ENCODE measurements at regions not wholly inside any gene's neighbourhood (a gene's known extent, or its start where the extent isn't known, plus 50 kb on each side); places are given as distances from the start of the nearest gene placed in this dataset.
"Not testable (repeated sequence)": the region's sequence is repeated elsewhere in the genome, so short reads cannot be mapped to it uniquely, and the experiment has no call there.

DNA sequence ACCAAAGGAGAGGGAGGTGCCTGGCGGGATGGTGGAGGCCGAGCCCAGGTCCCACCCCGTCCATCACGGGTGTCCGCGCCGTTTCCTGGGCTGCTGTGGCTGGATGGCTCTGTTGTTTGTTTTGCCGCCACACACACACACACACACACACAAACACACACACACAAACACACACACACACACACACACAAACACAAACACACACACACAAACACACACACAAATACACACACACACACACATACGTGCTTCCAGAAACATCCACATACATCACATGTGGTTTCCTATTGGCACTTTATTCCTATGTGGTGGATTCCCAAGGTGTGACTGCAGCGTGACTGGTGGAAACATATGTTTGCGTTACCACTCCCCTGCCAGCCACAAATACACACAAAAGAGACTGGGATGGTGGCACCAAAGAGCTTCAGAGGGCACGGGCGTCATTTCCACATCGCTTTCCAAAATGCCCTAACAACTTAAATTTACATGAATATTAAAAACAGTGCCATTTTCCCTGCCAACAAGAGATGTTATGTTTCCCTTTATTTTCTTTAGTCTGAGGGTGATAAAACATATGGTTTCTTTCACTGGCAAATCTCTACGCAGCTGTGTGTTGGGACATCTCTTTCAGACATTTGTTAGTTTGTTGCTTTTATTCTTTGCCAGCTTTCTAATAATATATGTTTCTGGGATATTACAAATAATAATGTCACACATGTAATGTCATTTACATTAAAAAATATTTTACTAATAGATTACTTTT lies 356.8 kb downstream of the BRD1 start:
- no peak for DNase-seq

DNA sequence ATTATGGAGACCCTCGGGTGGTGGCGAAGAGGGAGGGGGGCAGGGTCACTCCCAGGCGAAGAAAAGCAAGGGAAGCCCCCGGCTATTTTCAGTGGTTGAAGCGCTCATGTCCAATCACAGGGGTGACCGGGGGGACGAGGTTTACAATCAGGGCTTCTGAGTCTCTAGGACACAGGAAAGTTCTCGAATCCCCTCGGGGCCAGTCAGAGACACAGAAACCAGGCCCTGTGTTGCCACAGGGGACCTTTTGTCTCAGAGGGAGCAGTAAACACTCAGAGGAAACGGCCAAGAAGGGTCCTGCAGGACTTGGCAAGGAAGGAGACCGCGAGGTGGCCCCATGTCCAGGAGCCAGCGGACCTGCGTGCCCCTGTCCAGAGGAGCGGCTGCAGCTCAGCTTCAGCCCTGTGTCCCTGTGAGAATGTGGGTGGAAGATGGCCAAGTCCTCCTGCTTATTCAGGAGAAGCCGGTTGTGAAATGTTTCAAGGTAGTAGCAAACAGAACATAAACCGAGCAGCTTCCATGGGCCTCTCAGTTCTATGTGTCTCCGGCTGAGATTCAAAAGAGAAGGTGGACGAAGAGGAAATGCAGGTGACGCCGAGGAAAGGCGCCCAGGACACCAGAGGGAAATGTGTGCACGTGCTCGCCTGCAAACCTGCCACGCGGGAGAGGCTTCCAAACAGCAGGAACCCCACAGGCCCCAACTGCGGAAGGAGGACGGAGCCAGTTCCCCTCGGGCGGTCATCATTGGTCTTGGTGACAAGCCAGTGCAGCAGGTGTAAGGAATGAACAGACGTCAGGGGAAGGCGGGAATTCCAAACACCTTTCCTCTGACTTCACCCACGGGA lies 357.6 kb downstream of the BRD1 start:
- DNase-seq, result no peak

- no peak for DNase-seq
Observed at GRCh38 chr22:49468487-49469198, 359.0 kb downstream of the BRD1 start.

DNA sequence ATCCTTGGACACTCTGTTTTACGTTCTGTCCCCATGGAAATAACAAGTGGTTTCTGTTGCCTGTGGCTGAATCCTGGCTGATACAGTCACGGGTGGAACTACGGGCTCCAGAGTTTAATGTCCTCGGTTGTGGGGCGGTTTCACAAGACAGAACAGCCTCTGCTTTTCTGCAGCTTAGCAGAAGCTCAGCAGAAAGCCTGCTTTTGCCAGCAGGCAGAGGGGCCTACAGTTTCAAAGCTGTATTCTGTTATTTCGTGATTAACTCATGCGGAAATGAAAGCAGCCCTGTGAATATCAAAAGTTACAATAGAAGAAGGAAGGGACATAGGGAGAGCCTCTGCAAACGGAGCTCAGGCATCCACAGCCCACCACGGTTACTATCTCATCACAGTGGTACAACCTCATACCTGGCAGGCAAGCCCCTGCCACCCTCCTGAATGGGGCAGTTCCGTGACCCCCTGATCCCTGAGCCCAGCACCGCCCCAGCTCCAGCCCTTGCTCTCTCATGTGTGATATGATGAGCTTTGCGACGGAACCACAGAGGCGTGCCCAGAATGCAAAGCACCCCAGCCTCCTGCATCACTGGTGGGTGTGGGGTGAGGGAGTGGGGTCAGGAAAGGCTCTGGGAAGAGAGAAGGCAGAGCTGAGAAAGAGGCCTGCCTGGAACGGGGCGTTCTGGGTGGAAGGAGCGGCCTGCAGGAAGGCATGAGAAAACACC lies 360.6 kb downstream of the BRD1 start:
- no peak for DNase-seq

DNA sequence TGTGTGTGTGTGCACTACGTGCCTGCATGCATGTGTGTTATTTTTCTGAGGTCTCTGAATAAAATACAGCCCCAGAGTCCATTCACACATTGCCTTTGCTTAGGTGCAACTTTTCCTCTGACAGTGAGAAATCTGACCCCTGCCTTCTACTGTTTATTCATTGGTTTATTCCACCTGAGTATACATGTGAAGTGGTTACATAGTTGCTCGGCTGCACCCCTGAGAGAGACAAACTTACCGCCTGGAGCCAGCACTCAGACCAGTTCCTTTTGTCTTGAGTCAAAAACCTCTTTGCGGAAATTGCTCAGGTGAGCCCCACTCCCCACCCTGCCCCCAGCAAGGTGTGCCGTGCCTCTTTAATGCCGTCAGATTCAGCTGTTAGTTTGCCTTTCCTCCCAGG lies 363.6 kb downstream of the BRD1 start:
- DNase-seq, result no peak

- no peak for DNase-seq
Observed at GRCh38 chr22:49462795-49463194, 364.9 kb downstream of the BRD1 start.

DNA sequence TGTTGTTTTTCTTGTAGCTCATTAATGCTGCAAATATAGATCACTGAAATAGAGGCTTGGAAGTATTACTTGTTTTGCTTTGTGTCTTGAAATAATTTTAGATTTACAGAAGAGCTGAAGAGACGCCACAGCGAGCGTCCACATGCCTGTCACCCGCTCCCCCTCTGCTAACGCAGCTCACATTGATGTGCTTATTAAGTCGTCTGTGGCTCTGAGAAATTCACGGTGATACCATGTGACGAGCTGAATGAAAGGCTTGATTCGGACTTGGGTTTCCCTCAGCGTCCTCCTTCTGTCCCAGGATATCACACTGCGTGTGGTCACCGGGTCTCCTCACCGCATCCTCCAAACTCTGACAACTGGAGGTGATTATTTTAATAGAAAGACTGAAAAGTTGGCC lies 365.4 kb downstream of the BRD1 start:
- DNase-seq, result no peak

GRCh38 chr22:49461674-49462073 lies 366.0 kb downstream of the BRD1 start:
- no peak for DNase-seq

- DNase-seq, result no peak
Observed at GRCh38 chr22:49460592-49461281, 366.9 kb downstream of the BRD1 start.

- DNase-seq, result no peak
Observed at GRCh38 chr22:49460091-49460490, 367.6 kb downstream of the BRD1 start.

DNA sequence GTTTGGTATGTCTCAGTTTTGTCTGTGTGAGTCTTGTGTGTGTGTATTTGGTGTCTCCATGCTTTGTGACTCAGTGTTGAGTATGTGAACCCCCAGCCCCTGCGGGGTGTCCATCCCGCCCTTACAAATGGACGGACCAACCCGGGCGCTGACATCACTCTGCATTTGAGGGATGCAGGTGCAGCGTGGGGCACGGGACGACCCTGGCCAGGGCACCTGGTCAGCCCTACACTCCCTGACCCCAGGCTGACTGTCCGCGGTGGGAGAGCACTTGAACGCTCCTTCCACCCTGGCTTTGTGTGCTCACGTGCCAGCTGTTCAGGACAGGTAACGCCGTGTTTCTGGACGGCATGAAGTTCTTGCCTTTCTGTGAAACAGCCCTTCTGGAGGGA lies 369.0 kb downstream of the BRD1 start:
- peak; percentile 1 for DNase-seq

DNA sequence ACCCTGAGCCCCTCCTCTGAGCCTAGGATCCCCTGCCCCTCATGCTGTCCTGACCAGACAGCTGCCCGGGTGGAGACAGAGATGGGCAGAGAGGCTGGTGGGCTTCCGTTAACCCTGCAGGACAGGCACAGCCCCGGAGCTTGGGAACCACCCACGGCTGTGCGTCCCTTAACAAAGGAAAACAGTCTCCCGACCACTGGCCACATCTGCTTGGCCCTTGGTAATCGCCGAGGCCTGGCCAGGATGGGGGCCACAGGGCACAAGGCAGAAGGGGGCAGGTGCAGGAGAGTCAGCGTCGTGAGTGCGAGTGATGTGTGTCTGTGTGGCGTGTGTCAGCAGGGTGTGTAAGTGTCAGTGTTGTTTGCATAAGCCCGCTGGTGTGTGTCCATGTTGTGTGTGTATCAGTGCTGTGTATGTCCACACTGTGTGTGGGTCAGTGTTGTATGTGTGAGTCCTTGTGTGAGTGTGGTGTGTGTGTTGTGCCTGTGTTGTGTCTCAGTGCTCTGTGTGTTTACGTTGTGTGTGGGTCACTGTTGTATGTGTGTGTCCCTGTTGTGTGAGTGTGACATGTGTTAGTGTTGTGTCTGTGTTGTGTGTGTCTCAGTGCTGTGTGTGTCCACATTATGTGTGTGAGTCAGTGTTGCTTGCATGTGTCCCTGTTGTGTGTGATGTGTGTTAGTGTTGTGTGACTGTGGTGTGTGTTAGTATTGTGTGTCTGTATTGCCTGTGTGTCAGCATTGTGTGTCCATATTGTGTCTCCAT lies 369.5 kb downstream of the BRD1 start:
- peak; percentile 4 for DNase-seq

DNA sequence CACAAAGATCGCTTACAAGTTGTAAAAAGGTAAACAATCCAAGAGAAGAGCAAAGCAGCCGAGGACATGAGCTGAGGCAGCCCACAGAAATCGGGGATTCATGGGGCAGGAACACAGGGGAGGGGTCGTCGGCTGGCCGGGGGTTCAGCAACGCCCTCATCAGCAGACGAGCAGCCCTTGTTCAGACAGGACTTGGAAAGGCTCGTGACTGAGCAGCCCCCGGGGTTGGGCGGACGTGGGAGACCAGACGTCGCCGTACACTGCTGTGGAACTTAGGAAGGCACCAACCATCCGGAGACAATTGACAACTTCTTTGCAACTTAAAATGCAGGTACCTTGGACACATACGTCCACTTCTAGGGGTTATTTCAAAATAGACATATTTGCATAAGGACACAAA lies 370.5 kb downstream of the BRD1 start:
- DNase-seq, result peak; percentile 1

DNA sequence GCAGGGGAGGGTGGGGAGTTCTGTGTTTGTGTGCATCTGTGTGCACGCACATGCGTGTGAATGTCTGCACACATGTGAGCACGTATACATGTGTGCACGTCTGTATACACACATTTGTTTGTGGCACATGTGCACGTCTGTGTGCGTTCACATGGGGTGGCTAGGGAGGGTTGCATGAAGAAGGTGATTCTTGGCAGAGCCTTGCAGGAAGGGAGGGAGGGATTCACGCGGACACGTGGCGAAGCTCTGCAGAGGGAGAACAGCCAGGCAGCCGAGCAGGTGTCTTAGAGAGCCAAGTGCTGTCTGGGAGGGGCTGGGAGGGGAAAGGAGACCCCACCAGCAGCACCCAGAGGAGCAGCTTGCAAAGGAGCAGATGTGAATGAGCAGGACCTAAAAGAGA lies 372.1 kb downstream of the BRD1 start:
- DNase-seq, result peak; percentile 14

DNA sequence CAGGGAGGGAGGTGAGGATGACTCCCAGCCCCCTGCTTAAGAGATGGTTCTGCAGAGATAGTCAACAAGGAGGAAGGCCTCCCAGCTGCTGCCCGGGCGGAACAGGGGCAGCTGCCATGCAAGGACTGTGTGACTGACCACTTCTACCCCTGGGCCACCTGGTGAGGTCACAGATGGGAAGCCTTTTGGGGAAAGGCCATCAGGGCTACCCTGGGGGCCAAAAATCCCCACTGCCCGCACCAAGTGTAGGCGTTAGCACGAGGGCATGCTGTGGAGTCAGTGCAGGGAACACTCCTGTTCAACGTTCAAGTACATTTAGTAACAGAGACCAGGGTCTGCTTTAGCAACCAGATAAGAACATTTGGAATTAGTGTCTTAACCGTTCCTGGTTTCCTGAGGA lies 372.9 kb downstream of the BRD1 start:
- DNase-seq, result peak; percentile 3

DNA sequence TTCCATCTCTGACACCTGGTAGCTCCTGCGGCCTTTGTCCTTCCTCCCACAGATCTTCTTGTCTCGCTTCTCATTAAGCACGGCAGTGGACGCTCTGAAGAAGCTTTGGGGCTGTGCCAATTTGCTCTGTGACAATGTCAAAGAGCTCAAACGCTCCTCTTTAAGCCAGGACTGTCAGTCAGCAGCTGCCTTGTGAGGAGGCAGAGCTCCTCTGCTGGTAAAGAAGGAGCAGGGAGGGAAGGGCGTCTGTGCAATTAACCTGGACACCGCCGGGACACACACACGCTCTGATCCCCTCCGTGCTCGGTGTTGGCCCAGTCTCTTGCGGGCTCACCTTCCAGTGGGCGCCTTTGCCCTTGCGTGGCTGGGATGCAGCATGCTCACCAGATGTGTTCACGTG lies 373.9 kb downstream of the BRD1 start:
- peak; percentile 3 for DNase-seq

DNA sequence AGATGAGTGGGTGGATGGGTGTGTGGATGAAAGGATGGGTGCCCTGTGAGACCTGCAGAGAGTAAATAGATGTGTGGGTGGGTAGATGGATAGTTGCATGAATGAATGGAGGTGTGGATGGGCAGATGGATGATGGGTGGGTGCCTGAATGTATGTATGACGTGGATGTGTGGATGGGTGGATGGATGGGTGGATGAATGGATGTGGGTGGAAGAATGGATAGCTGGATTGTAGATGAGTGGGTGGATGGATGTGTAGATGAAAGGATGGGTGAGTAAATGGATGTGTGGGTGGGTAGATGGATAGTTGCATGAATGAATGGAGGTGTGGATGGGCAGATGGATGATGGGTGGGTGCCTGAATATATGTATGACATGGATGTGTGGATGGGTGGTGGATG lies 374.7 kb downstream of the BRD1 start:
- not testable (repeated sequence) for DNase-seq

DNA sequence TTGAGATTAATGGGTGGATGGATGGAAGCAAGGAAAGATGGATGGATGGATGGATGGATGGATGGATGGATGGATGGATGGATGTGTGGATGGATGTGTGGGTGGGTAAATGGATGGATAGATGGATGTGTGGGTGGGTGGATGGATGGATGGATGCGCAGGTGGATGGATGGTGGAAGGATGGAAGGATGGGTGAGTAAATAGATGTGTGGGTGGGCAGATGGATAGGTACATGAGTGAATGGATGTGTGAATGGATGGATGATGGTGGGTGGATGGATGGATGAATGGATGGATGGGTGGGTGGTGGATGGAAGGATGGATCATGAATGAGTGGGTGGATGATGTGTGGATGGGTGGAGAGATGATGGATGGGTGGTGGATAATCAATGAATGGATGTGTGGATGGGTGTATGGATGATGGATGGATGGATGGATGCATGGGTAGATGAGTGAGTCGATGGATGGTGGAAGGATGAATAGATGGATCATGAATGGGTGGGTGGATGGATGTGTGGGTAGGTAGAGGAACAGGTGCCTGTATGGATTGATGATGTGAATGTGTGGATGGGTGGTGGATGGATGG lies 375.2 kb downstream of the BRD1 start:
- DNase-seq, result peak; percentile 1

DNA sequence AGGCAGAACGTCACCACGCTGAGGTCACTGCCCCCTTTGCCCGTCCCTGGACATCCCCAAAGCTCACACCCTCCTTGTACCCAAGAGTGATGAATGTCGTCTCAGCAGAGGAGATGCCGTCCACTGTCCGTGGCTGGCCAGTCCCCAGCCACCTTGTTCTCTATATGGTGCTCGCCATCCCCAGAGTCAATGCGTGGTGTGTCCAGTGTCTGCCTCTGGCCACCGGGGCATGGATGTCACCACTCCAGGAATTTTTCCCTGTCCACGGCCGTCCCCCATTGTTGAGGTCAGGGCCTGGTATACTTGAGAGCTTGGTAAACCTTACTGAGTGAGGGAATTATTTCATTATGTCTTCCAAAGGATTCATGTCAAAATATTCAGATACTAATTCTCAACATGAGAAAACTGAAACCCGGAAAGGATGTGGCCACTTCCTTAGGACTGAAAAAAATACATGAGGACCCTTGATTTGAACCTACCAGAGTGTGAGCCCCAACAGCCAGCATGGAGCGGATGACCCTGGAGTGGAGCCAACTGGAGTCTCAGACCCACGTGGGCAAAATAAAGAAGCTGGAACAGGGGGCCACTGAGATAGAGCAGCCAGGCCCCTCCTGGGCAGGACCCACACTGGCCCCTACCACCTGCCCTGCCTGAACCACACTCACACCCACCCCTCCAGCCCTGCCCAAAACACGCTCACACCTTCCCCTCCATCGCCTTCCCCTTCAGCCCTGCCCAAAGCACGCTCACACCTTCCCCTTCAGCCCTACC lies 376.4 kb downstream of the BRD1 start:
- DNase-seq, result peak; percentile 3

GRCh38 chr22:49450498-49450897 lies 377.2 kb downstream of the BRD1 start:
- peak; percentile 11 for DNase-seq

All from femur (tissue), 1 donor.